ENCODE measurements at regions not wholly inside any gene's neighbourhood (a gene's known extent, or its start where the extent isn't known, plus 50 kb on each side); places are given as distances from the start of the nearest gene placed in this dataset.

- no peak overlapping the region for H3K4me3 ChIP-seq (ENCODE audit: low read length in 3 of 3)
- H3K4me1 ChIP-seq (ENCODE audit: control insufficient read depth in 2 of 3, insufficient read depth in 2 of 3, low read depth in 1 of 3, low read length in 3 of 3), result peaks cover 0 to 3% (median 0%) of the 10 kb centered on the region in 3 donors
- H3K27ac ChIP-seq (ENCODE audit: low read depth in 2 of 2, low read length in 2 of 2), result no peak overlapping the region
- FAIRE-seq, result no peak
- H3K36me3 ChIP-seq (ENCODE audit: control insufficient read depth in 2 of 3, insufficient read depth in 3 of 3, low read length in 3 of 3), result no peaks in the 10 kb centered on the region
- no peaks in the 10 kb centered on the region for H3K27me3 ChIP-seq (ENCODE audit: control insufficient read depth, insufficient read depth, low read length)
- no peak for DNase-seq
- intact Hi-C loops (cut with DNase I), result no loop called here
- TF ChIP-seq, protein P1, sequence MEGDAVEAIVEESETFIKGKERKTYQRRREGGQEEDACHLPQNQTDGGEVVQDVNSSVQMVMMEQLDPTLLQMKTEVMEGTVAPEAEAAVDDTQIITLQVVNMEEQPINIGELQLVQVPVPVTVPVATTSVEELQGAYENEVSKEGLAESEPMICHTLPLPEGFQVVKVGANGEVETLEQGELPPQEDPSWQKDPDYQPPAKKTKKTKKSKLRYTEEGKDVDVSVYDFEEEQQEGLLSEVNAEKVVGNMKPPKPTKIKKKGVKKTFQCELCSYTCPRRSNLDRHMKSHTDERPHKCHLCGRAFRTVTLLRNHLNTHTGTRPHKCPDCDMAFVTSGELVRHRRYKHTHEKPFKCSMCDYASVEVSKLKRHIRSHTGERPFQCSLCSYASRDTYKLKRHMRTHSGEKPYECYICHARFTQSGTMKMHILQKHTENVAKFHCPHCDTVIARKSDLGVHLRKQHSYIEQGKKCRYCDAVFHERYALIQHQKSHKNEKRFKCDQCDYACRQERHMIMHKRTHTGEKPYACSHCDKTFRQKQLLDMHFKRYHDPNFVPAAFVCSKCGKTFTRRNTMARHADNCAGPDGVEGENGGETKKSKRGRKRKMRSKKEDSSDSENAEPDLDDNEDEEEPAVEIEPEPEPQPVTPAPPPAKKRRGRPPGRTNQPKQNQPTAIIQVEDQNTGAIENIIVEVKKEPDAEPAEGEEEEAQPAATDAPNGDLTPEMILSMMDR (IDR thresholded peaks at IDR 0.05; ENCODE audit: borderline replicate concordance, extremely low read depth, insufficient read depth), result no peak
- H3K9me3 ChIP-seq (ENCODE audit: control insufficient read depth in 2 of 3, insufficient read depth in 1 of 3, low read length in 3 of 3), result peaks cover 0 to 4% (median 2%) of the 10 kb centered on the region in 3 donors
- H3K9ac ChIP-seq (ENCODE audit: low read length in 3 of 3), result no peak overlapping the region
Observed at GRCh38 chr17:5695480-5695879, 111.2 kb upstream of the NLRP1 start.

DNA sequence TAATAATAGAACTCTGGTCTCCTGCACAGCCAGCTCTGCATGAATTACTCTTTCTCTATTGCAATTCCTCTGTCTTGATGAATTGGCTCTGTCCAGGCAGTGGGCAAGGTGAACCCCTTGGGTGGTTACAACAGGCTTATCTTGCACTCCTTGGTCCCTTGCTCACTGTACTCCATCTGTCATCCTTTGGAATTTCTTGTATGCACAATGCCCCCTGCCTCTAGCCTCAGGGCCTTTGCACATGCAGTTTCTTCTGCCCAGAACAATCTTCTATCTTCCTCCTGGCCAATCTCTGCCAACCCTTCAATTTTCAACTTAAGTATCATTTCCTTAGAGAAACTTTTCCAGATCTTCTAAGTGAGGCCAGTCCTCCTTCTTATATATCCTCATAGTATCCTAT is 114.7 kb upstream of the NLRP1 start:
- FAIRE-seq (no peak), DNase-seq (no peak)
- no peak overlapping the region for H3K4me3 ChIP-seq (ENCODE audit: low read length in 3 of 3)
- intact Hi-C loops (cut with DNase I), result no loop called here
- TF ChIP-seq, protein P1 (IDR thresholded peaks at IDR 0.05; ENCODE audit: borderline replicate concordance, extremely low read depth, insufficient read depth), result no peak
- no peak overlapping the region for H3K27ac ChIP-seq (ENCODE audit: low read depth in 2 of 2, low read length in 2 of 2)
- peaks cover 0 to 3% (median 0%) of the 10 kb centered on the region in 3 donors for H3K4me1 ChIP-seq (ENCODE audit: control insufficient read depth in 2 of 3, insufficient read depth in 2 of 3, low read depth in 1 of 3, low read length in 3 of 3)
- no peaks in the 10 kb centered on the region for H3K27me3 ChIP-seq (ENCODE audit: control insufficient read depth, insufficient read depth, low read length)
- peaks cover 0 to 7% (median 2%) of the 10 kb centered on the region in 3 donors for H3K9me3 ChIP-seq (ENCODE audit: control insufficient read depth in 2 of 3, insufficient read depth in 1 of 3, low read length in 3 of 3)
- no peak overlapping the region for H3K9ac ChIP-seq (ENCODE audit: low read length in 3 of 3)
- H3K36me3 ChIP-seq (ENCODE audit: control insufficient read depth in 2 of 3, insufficient read depth in 3 of 3, low read length in 3 of 3), result no peaks in the 10 kb centered on the region

DNA sequence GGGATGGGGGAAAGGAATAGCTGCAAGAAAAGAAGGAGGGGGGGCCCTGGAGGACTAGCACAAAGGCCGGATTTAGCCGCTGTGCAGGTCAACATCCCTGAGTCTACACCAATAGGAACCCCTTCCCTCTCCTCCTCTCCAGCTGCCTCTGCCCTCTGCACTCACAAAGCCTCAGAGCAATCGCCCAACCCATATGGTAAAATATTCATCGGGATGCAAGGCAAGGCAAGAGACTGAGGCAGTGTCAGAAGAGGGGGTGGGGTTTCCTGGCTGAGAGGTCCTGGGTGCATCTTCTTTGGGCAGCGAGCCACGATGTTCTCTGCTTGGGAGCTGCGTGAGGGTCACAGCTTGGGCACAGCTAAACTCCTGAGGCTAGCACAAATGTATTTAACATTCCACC is 115.5 kb upstream of the NLRP1 start:
- peaks cover 0 to 7% (median 2%) of the 10 kb centered on the region in 3 donors for H3K9me3 ChIP-seq (ENCODE audit: control insufficient read depth in 2 of 3, insufficient read depth in 1 of 3, low read length in 3 of 3)
- no peaks in the 10 kb centered on the region for H3K27me3 ChIP-seq (ENCODE audit: control insufficient read depth, insufficient read depth, low read length)
- no peak for DNase-seq
- FAIRE-seq, result no peak
- no peak overlapping the region for H3K27ac ChIP-seq (ENCODE audit: low read depth in 2 of 2, low read length in 2 of 2)
- no peaks in the 10 kb centered on the region for H3K36me3 ChIP-seq (ENCODE audit: control insufficient read depth in 2 of 3, insufficient read depth in 3 of 3, low read length in 3 of 3)
- TF ChIP-seq, protein P1 (IDR thresholded peaks at IDR 0.05; ENCODE audit: borderline replicate concordance, extremely low read depth, insufficient read depth), result no peak
- H3K4me3 ChIP-seq (ENCODE audit: low read length in 3 of 3), result no peak overlapping the region
- intact Hi-C loops (cut with DNase I), result no loop called here
- H3K4me1 ChIP-seq (ENCODE audit: control insufficient read depth in 2 of 3, insufficient read depth in 2 of 3, low read depth in 1 of 3, low read length in 3 of 3), result peaks cover 0 to 3% (median 0%) of the 10 kb centered on the region in 3 donors
- no peak overlapping the region for H3K9ac ChIP-seq (ENCODE audit: low read length in 3 of 3)

DNA sequence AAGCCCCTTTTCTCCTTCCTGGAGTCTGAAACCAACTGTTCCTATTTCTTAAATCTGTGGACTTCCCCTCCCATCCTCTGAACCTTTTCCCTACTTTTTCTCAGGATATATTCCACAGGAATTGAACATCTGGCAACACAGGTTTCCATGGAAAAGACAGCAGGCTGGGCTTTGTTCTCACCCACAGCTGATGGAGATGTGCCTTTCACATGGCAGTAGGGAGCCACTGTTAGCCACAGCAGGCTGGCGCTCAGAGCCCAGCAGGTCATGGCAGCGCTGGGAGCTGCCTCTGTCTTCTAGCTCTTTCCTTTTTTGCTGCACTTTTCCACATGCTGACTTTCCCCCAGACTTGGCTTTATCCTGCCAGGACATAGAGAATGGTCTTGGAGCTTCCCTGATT is 116.4 kb upstream of the NLRP1 start:
- H3K9me3 ChIP-seq (ENCODE audit: control insufficient read depth in 2 of 3, insufficient read depth in 1 of 3, low read length in 3 of 3), result peaks cover 0 to 7% (median 2%) of the 10 kb centered on the region in 3 donors
- H3K9ac ChIP-seq (ENCODE audit: low read length in 3 of 3), result no peak overlapping the region
- FAIRE-seq (no peak), DNase-seq (no peak)
- no peaks in the 10 kb centered on the region for H3K27me3 ChIP-seq (ENCODE audit: control insufficient read depth, insufficient read depth, low read length)
- intact Hi-C loops (cut with DNase I), result no loop called here
- H3K36me3 ChIP-seq (ENCODE audit: control insufficient read depth in 2 of 3, insufficient read depth in 3 of 3, low read length in 3 of 3), result no peaks in the 10 kb centered on the region
- H3K27ac ChIP-seq (ENCODE audit: low read depth in 2 of 2, low read length in 2 of 2), result no peak overlapping the region
- TF ChIP-seq, protein P1 (IDR thresholded peaks at IDR 0.05; ENCODE audit: borderline replicate concordance, extremely low read depth, insufficient read depth), result no peak
- no peak overlapping the region for H3K4me3 ChIP-seq (ENCODE audit: low read length in 3 of 3)
- no peaks in the 10 kb centered on the region for H3K4me1 ChIP-seq (ENCODE audit: control insufficient read depth in 2 of 3, insufficient read depth in 2 of 3, low read depth in 1 of 3, low read length in 3 of 3)

Data from kidney (tissue), 13 donors.